Suprapubic skin (tissue), 4 donors: ENCODE measurements at regions not wholly inside any gene's neighbourhood (a gene's known extent, or its start where the extent isn't known, plus 50 kb on each side); places are given as distances from the start of the nearest gene placed in this dataset.

ENCODE experiments used
- CTCF ChIP-seq, 2 donors: fragments of 200-600 bp in 1 of 2; fragments of 450-650 bp in 1 of 2; sonication (generic) in 1 of 2; IDR thresholded peaks; one replicate each; pipeline ENCODE4 v1.5.1; 2016 to 2019; ENCODE audit warnings: antibody characterized with exemption in 2 of 2, mild to moderate bottlenecking in 1 of 2, moderate library complexity in 1 of 2
- EP300 ChIP-seq: sonication (generic); formaldehyde crosslinking; IDR thresholded peaks from one replicate; pipeline ENCODE4 v1.6.1; 2017; ENCODE audit warnings: antibody characterized with exemption
- POLR2AphosphoS5 ChIP-seq, 3 donors: sonication (generic); formaldehyde crosslinking; IDR thresholded peaks; one replicate each; pipeline ENCODE4 v1.6.1; 2017; ENCODE audit warnings: antibody characterized with exemption in 3 of 3

GRCh38 chr1:73467731-73468130 lies 730.2 kb downstream of the LRRIQ3 start:
- TF ChIP-seq CTCF (IDR thresholded peaks at IDR 0.05) (no peak), EP300 (no peak), POLR2AphosphoS5 (IDR thresholded peaks at IDR 0.05) (no peak)
